Fibroblast of lung (primary cell): ENCODE measurements at regions not wholly inside any gene's neighbourhood (a gene's known extent, or its start where the extent isn't known, plus 50 kb on each side); places are given as distances from the start of the nearest gene placed in this dataset.

Source experiments
- DNase-seq, 2 donors: peaks; one replicate each; pipeline versions ENCODE4 v3.0.0 to v3.0.0-alpha.2; 2010; ENCODE audit warnings: low read depth in 2 of 2
- H2AFZ ChIP-seq: 2 replicates; pipeline ENCODE4 v1.5.1; 2012; ENCODE audit warnings: low read length, control low read depth, inconsistent platforms
- H3K27ac ChIP-seq: 2 replicates; pipeline ENCODE4 v1.5.1; 2011; ENCODE audit warnings: low read length, control low read depth; ENCODE audit not compliant: insufficient read depth
- H3K27me3 ChIP-seq: 2 replicates; pipeline ENCODE4 v1.5.1; 2011; ENCODE audit warnings: mild to moderate bottlenecking, low read length; ENCODE audit not compliant: control insufficient read depth, insufficient read depth
- H3K36me3 ChIP-seq: 2 replicates; pipeline ENCODE4 v1.5.1; 2011; ENCODE audit warnings: low read length; ENCODE audit not compliant: control insufficient read depth, insufficient read depth
- H3K4me1 ChIP-seq: 2 replicates; pipeline ENCODE4 v1.5.1; 2011; ENCODE audit warnings: low read length; ENCODE audit not compliant: control insufficient read depth, insufficient read depth; ENCODE audit errors: extremely low read depth
- H3K4me2 ChIP-seq: 2 replicates; pipeline ENCODE4 v1.5.1; 2011; ENCODE audit warnings: low read length, control low read depth; ENCODE audit not compliant: insufficient read depth; ENCODE audit errors: extremely low read depth
- H3K4me3 ChIP-seq, 4 experiments: fragments of 200-600 bp in 1 of 4; sonication (generic) in 1 of 4; replicated peaks in 1 of 4; 2 replicates each; pipeline ENCODE4 v1.5.1; 2011 to 2016; ENCODE audit warnings: low read length in 4 of 4, low read depth in 3 of 4, mild to moderate bottlenecking in 3 of 4, control low read depth in 2 of 4, inconsistent platforms in 1 of 4, mixed read lengths in 1 of 4; ENCODE audit not compliant: insufficient read depth in 1 of 4; ENCODE audit errors: control extremely low read depth in 1 of 4
- H3K79me2 ChIP-seq: 2 replicates; pipeline ENCODE4 v1.5.1; 2012; ENCODE audit warnings: mild to moderate bottlenecking, low read length, inconsistent platforms; ENCODE audit not compliant: control insufficient read depth, insufficient read depth
- H3K9ac ChIP-seq: 2 replicates; pipeline ENCODE4 v1.5.1; 2011; ENCODE audit warnings: mild to moderate bottlenecking, low read length, control low read depth; ENCODE audit not compliant: insufficient read depth
- H3K9me3 ChIP-seq: 2 replicates; pipeline ENCODE4 v1.5.1; 2012; ENCODE audit warnings: low read depth, low read length; ENCODE audit not compliant: control insufficient read depth, insufficient read depth
- H4K20me1 ChIP-seq: 2 replicates; pipeline ENCODE4 v1.5.1; 2011; ENCODE audit warnings: low read length; ENCODE audit not compliant: control insufficient read depth, insufficient read depth; ENCODE audit errors: extremely low read depth
- CTCF ChIP-seq, 2 donors: IDR thresholded peaks in 1 of 2; conservative IDR thresholded peaks in 1 of 2; 1 replicate in 1 of 2; 2 replicates in 1 of 2; pipeline ENCODE4 v1.5.1; 2011 to 2012; ENCODE audit warnings: low read length in 2 of 2, control low read depth in 1 of 2, inconsistent platforms in 1 of 2, low read depth in 1 of 2, mild to moderate bottlenecking in 1 of 2
- EZH2 ChIP-seq: IDR thresholded peaks from 2 replicates; pipeline ENCODE4 v1.5.1; 2012; ENCODE audit warnings: low read length, control low read depth, mild to moderate bottlenecking; ENCODE audit errors: missing control alignments

- Histone ChIP-seq H4K20me1 (no peaks in the 10 kb centered on the region), H2AFZ (no peak overlapping the region), H3K9ac (no peak overlapping the region), H3K4me2 (no peak overlapping the region), H3K27ac (no peak overlapping the region), H3K79me2 (no peaks in the 10 kb centered on the region), H3K4me1 (no peaks in the 10 kb centered on the region), H3K27me3 (peaks cover 4% of the 10 kb centered on the region), H3K36me3 (no peaks in the 10 kb centered on the region), H3K4me3 (no peak overlapping the region), H3K9me3 (no peaks in the 10 kb centered on the region)
- no peak for DNase-seq
- no peak for TF ChIP-seq EZH2
- TF ChIP-seq CTCF (conservative IDR thresholded peaks at IDR 0.05 in 1 of 2, IDR thresholded peaks at IDR 0.05 in 1 of 2; ENCODE audit: low read depth in 1 of 2, low read length in 2 of 2), result no peak
Measured at GRCh38 chr2:11045294-11045693, 110.0 kb upstream of the SLC66A3 start.

- Histone ChIP-seq H3K9me3 (no peaks in the 10 kb centered on the region), H3K4me2 (no peak overlapping the region), H3K36me3 (no peaks in the 10 kb centered on the region), H4K20me1 (no peaks in the 10 kb centered on the region), H3K4me3 (no peak overlapping the region), H3K4me1 (no peaks in the 10 kb centered on the region), H3K79me2 (no peaks in the 10 kb centered on the region), H3K27me3 (no peaks in the 10 kb centered on the region), H3K27ac (no peak overlapping the region), H2AFZ (no peak overlapping the region), H3K9ac (no peak overlapping the region)
- TF ChIP-seq CTCF (conservative IDR thresholded peaks at IDR 0.05 in 1 of 2, IDR thresholded peaks at IDR 0.05 in 1 of 2; ENCODE audit: low read depth in 1 of 2, low read length in 2 of 2) (no peak), EZH2 (no peak)
- DNase-seq, result no peak
Measured at GRCh38 chr2:11048335-11049008, 106.8 kb upstream of the SLC66A3 start.

GRCh38 chr2:11050565-11050964, 104.7 kb upstream of the SLC66A3 start:
- Histone ChIP-seq H3K4me1 (no peaks in the 10 kb centered on the region), H3K4me2 (no peak overlapping the region), H3K27me3 (no peaks in the 10 kb centered on the region), H3K79me2 (no peaks in the 10 kb centered on the region), H3K9ac (no peak overlapping the region), H3K4me3 (no peak overlapping the region), H3K36me3 (no peaks in the 10 kb centered on the region), H3K9me3 (no peaks in the 10 kb centered on the region), H3K27ac (no peak overlapping the region), H4K20me1 (no peaks in the 10 kb centered on the region), H2AFZ (no peak overlapping the region)
- TF ChIP-seq EZH2 (no peak), CTCF (conservative IDR thresholded peaks at IDR 0.05 in 1 of 2, IDR thresholded peaks at IDR 0.05 in 1 of 2; ENCODE audit: low read depth in 1 of 2, low read length in 2 of 2) (no peak)
- DNase-seq, result peak in 1 of 2 donors; percentile 15
